GM19397 (cell line): ENCODE measurements at regions not wholly inside any gene's neighbourhood (a gene's known extent, or its start where the extent isn't known, plus 50 kb on each side); places are given as distances from the start of the nearest gene placed in this dataset.
"Not testable (repeated sequence)": the region's sequence is repeated elsewhere in the genome, so short reads cannot be mapped to it uniquely, and the experiment has no call there.

Experiments used
- ATAC-seq: cut with Tn5 transposase; IDR thresholded peaks from one replicate; pipeline ENCODE4 v1.9.1; 2021; ENCODE audit warnings: mild to moderate bottlenecking, moderate library complexity; ENCODE audit not compliant: unreplicated experiment

GRCh38 chr5:91244380-91245073, 138.6 kb downstream of the ARRDC3 start:
- no peak for ATAC-seq

- no peak for ATAC-seq
These were observed 139.3 kb downstream of the ARRDC3 start for GRCh38 chr5:91243852-91244251.

- no peak for ATAC-seq
These were observed 139.8 kb downstream of the ARRDC3 start for GRCh38 chr5:91243286-91243685.

GRCh38 chr5:91241460-91241859, 141.7 kb downstream of the ARRDC3 start:
- not testable (repeated sequence) for ATAC-seq

GRCh38 chr5:91240175-91240574, 142.9 kb downstream of the ARRDC3 start:
- ATAC-seq: no peak

- ATAC-seq: no peak
These were observed 147.8 kb downstream of the ARRDC3 start for GRCh38 chr5:91235271-91235694.

GRCh38 chr5:91232523-91232922, 150.6 kb downstream of the ARRDC3 start:
- ATAC-seq: no peak

- ATAC-seq: no peak
These were observed 153.9 kb downstream of the ARRDC3 start for GRCh38 chr5:91229031-91229727.

GRCh38 chr5:91228188-91228587, 154.9 kb downstream of the ARRDC3 start:
- ATAC-seq: no peak

GRCh38 chr5:91225848-91226686, 157.1 kb downstream of the ARRDC3 start:
- ATAC-seq: peak; percentile 71

- ATAC-seq: no peak
These were observed 158.1 kb downstream of the ARRDC3 start for GRCh38 chr5:91224969-91225368.

- ATAC-seq: no peak
These were observed 158.7 kb downstream of the ARRDC3 start for GRCh38 chr5:91224456-91224855.

- no peak for ATAC-seq
These were observed 159.2 kb downstream of the ARRDC3 start for GRCh38 chr5:91223886-91224285.

GRCh38 chr5:91222482-91222881, 160.6 kb downstream of the ARRDC3 start:
- ATAC-seq: no peak

- ATAC-seq: no peak
These were observed 161.2 kb downstream of the ARRDC3 start for GRCh38 chr5:91221917-91222316.

- ATAC-seq: no peak
These were observed 163.2 kb downstream of the ARRDC3 start for GRCh38 chr5:91219803-91220371.

GRCh38 chr5:91219091-91219802, 163.9 kb downstream of the ARRDC3 start:
- ATAC-seq: no peak

- ATAC-seq: no peak
These were observed 165.3 kb downstream of the ARRDC3 start for GRCh38 chr5:91217859-91218258.

GRCh38 chr5:91214571-91214970, 168.5 kb downstream of the ARRDC3 start:
- no peak for ATAC-seq
